Liver (tissue), 3 donors: ENCODE measurements at regions not wholly inside any gene's neighbourhood (a gene's known extent, or its start where the extent isn't known, plus 50 kb on each side); places are given as distances from the start of the nearest gene placed in this dataset.

Experiments used
- GABPA ChIP-seq, 2 donors: IDR thresholded peaks in 1 of 2; conservative IDR thresholded peaks in 1 of 2; 2 replicates each; pipeline ENCODE4 v1.6.1; 2016; ENCODE audit warnings: antibody characterized with exemption in 2 of 2, mild to moderate bottlenecking in 1 of 2, moderate library complexity in 1 of 2
- HNF4G ChIP-seq: IDR thresholded peaks from 2 replicates; pipeline ENCODE4 v1.6.1; 2016; ENCODE audit warnings: antibody characterized with exemption
- TF ChIP-seq, protein P1 (sequence below): fragments of 150-350 bp; IDR thresholded peaks from 2 replicates; pipeline ENCODE4 v1.5.1; 2017; ENCODE audit warnings: improper control_type of control experiment, low read depth, low read length; ENCODE audit not compliant: missing input control
- TF ChIP-seq, protein P2 (sequence below): IDR thresholded peaks from 2 replicates; pipeline ENCODE4 v1.6.1; 2016; ENCODE audit warnings: antibody characterized with exemption, mild to moderate bottlenecking
- TF ChIP-seq, protein P3 (sequence below): IDR thresholded peaks from 2 replicates; pipeline ENCODE4 v1.6.1; 2016; ENCODE audit warnings: antibody characterized with exemption
- donor health status: healthy.
- donor health status: healthy.

DNA sequence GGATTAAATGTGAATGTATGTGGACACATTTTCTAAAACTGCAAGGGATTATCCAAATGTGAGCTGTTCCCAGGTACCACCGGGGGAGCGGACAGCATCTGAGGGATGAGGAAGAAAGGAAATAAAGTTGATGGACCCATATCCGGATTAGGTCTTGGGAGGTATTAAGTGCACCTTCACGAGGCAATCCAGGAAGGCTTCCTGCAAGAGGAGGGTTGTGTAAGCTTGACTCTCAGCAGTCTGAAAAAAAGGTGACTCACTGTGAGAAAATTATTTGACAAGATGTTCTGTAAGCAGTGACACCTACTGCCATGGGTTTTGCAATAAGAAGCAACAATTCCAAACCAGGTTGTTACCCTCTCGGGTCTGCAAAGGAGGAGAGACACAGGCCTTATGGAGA lies 55.0 kb upstream of the LRFN2 start:
- TF ChIP-seq, protein P1, sequence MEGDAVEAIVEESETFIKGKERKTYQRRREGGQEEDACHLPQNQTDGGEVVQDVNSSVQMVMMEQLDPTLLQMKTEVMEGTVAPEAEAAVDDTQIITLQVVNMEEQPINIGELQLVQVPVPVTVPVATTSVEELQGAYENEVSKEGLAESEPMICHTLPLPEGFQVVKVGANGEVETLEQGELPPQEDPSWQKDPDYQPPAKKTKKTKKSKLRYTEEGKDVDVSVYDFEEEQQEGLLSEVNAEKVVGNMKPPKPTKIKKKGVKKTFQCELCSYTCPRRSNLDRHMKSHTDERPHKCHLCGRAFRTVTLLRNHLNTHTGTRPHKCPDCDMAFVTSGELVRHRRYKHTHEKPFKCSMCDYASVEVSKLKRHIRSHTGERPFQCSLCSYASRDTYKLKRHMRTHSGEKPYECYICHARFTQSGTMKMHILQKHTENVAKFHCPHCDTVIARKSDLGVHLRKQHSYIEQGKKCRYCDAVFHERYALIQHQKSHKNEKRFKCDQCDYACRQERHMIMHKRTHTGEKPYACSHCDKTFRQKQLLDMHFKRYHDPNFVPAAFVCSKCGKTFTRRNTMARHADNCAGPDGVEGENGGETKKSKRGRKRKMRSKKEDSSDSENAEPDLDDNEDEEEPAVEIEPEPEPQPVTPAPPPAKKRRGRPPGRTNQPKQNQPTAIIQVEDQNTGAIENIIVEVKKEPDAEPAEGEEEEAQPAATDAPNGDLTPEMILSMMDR, result no peak
- TF ChIP-seq GABPA (IDR thresholded peaks at IDR 0.05 in 1 of 2, conservative IDR thresholded peaks at IDR 0.05 in 1 of 2), result no peak
- TF ChIP-seq, protein P2, sequence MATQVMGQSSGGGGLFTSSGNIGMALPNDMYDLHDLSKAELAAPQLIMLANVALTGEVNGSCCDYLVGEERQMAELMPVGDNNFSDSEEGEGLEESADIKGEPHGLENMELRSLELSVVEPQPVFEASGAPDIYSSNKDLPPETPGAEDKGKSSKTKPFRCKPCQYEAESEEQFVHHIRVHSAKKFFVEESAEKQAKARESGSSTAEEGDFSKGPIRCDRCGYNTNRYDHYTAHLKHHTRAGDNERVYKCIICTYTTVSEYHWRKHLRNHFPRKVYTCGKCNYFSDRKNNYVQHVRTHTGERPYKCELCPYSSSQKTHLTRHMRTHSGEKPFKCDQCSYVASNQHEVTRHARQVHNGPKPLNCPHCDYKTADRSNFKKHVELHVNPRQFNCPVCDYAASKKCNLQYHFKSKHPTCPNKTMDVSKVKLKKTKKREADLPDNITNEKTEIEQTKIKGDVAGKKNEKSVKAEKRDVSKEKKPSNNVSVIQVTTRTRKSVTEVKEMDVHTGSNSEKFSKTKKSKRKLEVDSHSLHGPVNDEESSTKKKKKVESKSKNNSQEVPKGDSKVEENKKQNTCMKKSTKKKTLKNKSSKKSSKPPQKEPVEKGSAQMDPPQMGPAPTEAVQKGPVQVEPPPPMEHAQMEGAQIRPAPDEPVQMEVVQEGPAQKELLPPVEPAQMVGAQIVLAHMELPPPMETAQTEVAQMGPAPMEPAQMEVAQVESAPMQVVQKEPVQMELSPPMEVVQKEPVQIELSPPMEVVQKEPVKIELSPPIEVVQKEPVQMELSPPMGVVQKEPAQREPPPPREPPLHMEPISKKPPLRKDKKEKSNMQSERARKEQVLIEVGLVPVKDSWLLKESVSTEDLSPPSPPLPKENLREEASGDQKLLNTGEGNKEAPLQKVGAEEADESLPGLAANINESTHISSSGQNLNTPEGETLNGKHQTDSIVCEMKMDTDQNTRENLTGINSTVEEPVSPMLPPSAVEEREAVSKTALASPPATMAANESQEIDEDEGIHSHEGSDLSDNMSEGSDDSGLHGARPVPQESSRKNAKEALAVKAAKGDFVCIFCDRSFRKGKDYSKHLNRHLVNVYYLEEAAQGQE, result no peak
- TF ChIP-seq HNF4G, result no peak
- TF ChIP-seq, protein P3, sequence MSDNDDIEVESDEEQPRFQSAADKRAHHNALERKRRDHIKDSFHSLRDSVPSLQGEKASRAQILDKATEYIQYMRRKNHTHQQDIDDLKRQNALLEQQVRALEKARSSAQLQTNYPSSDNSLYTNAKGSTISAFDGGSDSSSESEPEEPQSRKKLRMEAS, result no peak
